Mesenchymal stem cell (in vitro differentiated cells and primary cell): ENCODE measurements at regions not wholly inside any gene's neighbourhood (a gene's known extent, or its start where the extent isn't known, plus 50 kb on each side); places are given as distances from the start of the nearest gene placed in this dataset.

Experiments used
- DNase-seq: peaks from one replicate; pipeline ENCODE4 v3.0.0-alpha.2; 2013
- H2AFZ ChIP-seq: one replicate; pipeline ENCODE4 v1.6.1; 2013; ENCODE audit warnings: low read depth, mild to moderate bottlenecking, control low read depth, inconsistent platforms, low read length, moderate library complexity
- H2AK5ac ChIP-seq: 2 replicates; pipeline ENCODE4 v1.6.1; 2013; ENCODE audit warnings: low read length, moderate library complexity, mild to moderate bottlenecking, inconsistent platforms; ENCODE audit not compliant: severe bottlenecking
- H2BK120ac ChIP-seq: one replicate; pipeline ENCODE4 v1.6.1; 2013; ENCODE audit warnings: low read depth, mild to moderate bottlenecking, inconsistent platforms, low read length, moderate library complexity
- H2BK12ac ChIP-seq, 2 experiments: one replicate each; pipeline ENCODE4 v1.6.1; 2013; ENCODE audit warnings: inconsistent platforms in 2 of 2, low read length in 2 of 2, mild to moderate bottlenecking in 2 of 2, moderate library complexity in 2 of 2, control low read depth in 1 of 2
- H2BK15ac ChIP-seq: one replicate; pipeline ENCODE4 v1.6.1; 2013; ENCODE audit warnings: mild to moderate bottlenecking, low read depth, inconsistent platforms; ENCODE audit not compliant: poor library complexity, severe bottlenecking
- H2BK5ac ChIP-seq: 2 replicates; pipeline ENCODE4 v1.6.1; 2013; ENCODE audit warnings: low read depth, mild to moderate bottlenecking, low read length, control low read depth, inconsistent platforms; ENCODE audit not compliant: poor library complexity, severe bottlenecking
- H3K14ac ChIP-seq, 2 experiments: one replicate each; pipeline ENCODE4 v1.6.1; 2013; ENCODE audit warnings: inconsistent platforms in 2 of 2, low read length in 2 of 2, control low read depth in 1 of 2, mild to moderate bottlenecking in 1 of 2, moderate library complexity in 1 of 2
- H3K18ac ChIP-seq, 2 experiments: one replicate each; pipeline ENCODE4 v1.6.1; 2013; ENCODE audit warnings: inconsistent platforms in 2 of 2, low read length in 2 of 2, control low read depth in 1 of 2, low read depth in 1 of 2, mild to moderate bottlenecking in 1 of 2
- H3K23ac ChIP-seq, 2 experiments: one replicate each; pipeline ENCODE4 v1.6.1; 2013; ENCODE audit warnings: inconsistent platforms in 2 of 2, low read length in 2 of 2, mild to moderate bottlenecking in 2 of 2, moderate library complexity in 2 of 2, control low read depth in 1 of 2
- H3K27ac ChIP-seq: 2 replicates; pipeline ENCODE4 v1.5.1; 2013; ENCODE audit warnings: mild to moderate bottlenecking, moderate library complexity, low read length, control low read depth, inconsistent platforms; ENCODE audit not compliant: poor library complexity, severe bottlenecking
- H3K27me3 ChIP-seq, 2 experiments: 2 replicates each; pipeline versions ENCODE4 v1.6.1 to v1.7.0; 2013; ENCODE audit warnings: low read length in 2 of 2, mild to moderate bottlenecking in 2 of 2, moderate library complexity in 2 of 2, control low read depth in 1 of 2, inconsistent platforms in 1 of 2; ENCODE audit not compliant: control insufficient read depth in 1 of 2, insufficient read depth in 1 of 2
- H3K36me3 ChIP-seq, 2 experiments: 2 replicates each; pipeline versions ENCODE4 v1.6.1 to v1.7.0; 2013; ENCODE audit warnings: low read length in 2 of 2, control low read depth in 1 of 2, inconsistent platforms in 1 of 2, low read depth in 1 of 2, mild to moderate bottlenecking in 1 of 2; ENCODE audit not compliant: insufficient read depth in 2 of 2, control insufficient read depth in 1 of 2
- H3K4ac ChIP-seq, 2 experiments: one replicate each; pipeline ENCODE4 v1.6.1; 2013; ENCODE audit warnings: inconsistent platforms in 2 of 2, low read length in 2 of 2, mild to moderate bottlenecking in 2 of 2, moderate library complexity in 2 of 2, control low read depth in 1 of 2, low read depth in 1 of 2
- H3K4me1 ChIP-seq: 2 replicates; pipeline ENCODE4 v1.6.1; 2013; ENCODE audit warnings: low read depth, low read length, control low read depth; ENCODE audit not compliant: control insufficient read depth, insufficient read depth
- H3K4me2 ChIP-seq: 2 replicates; pipeline ENCODE4 v1.6.1; 2013; ENCODE audit warnings: low read length, mild to moderate bottlenecking, inconsistent platforms; ENCODE audit not compliant: poor library complexity, severe bottlenecking
- H3K4me3 ChIP-seq, 2 experiments: 2 replicates each; pipeline versions ENCODE4 v1.5.1 to v1.7.0; 2013; ENCODE audit warnings: low read length in 2 of 2, mild to moderate bottlenecking in 2 of 2, control low read depth in 1 of 2, low read depth in 1 of 2; ENCODE audit not compliant: insufficient read depth in 1 of 2
- H3K79me1 ChIP-seq: replicated peaks from 2 replicates; pipeline ENCODE4 v1.6.1; 2013; ENCODE audit warnings: mild to moderate bottlenecking, control low read depth, low read length, inconsistent platforms; ENCODE audit not compliant: poor library complexity, severe bottlenecking
- H3K9ac ChIP-seq: 2 replicates; pipeline ENCODE4 v1.7.0; 2013; ENCODE audit warnings: mild to moderate bottlenecking, low read length, moderate library complexity
- H3K9me3 ChIP-seq: 2 replicates; pipeline ENCODE4 v1.7.0; 2013; ENCODE audit warnings: mild to moderate bottlenecking, low read length; ENCODE audit not compliant: control insufficient read depth
- H4K8ac ChIP-seq: one replicate; pipeline ENCODE4 v1.6.1; 2013; ENCODE audit warnings: inconsistent platforms, mild to moderate bottlenecking, low read length, moderate library complexity
- H4K91ac ChIP-seq: one replicate; pipeline ENCODE4 v1.6.1; 2013; ENCODE audit warnings: mild to moderate bottlenecking, low read length, inconsistent platforms
- WGBS: methylation state at CpG from one replicate; pipeline ENCODE4 v1.1.7; 2013; ENCODE audit warnings: mixed read lengths; 5-methylcytosine and 5-hydroxymethylcytosine counted together

DNA sequence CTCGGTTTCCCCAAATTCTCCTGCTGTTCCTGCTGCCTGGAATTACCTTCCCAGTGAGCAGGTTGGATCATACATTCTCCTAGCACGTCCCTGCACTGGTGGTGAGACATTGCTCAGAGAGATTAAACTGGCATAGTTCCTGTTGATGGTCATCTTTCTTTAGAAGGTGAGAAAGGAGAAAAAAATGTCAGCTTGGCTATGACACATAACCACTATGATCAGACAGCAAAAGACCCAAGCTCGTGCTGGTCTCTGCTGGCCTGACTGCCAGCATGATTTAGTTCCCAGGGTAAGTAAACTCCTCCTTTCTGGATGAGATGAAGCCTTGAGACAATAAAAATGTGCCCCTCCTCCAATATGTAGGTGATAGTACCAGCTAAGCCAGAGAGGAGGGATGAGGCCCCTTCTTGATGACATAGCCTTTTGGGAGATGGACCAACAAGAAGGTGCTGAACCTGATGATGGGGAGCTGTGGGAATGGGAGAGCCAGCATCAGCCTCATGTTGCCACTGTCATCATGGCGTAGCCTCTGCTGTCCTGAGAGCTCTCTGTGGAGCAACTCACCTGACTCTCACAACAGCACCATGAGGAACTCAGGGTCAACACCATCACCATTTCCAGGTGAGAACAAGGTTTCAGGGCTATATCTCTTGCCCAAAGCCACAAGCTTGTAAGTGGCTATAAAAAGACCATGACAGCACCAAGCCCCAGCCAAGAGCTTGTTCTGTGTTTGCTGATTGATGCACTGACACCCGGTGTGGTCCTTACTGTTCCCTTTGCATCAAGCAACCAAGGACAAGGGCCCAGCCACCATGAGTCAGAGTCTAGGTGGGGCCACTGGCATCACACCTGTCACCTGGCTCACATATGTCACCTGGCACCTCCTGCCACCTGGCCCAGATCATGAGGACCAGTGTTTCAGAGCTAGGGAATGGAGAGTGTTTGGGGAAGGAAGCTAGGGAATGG, 200.0 kb downstream of the MATN1 start:
- Histone ChIP-seq H3K4me3 (peak overlapping the region in 1 of 2 experiments; percentile 3), H3K79me1 (no peaks in the 10 kb centered on the region), H4K8ac (no peak overlapping the region), H3K14ac (no peak overlapping the region), H2AK5ac (no peak overlapping the region), H3K4ac (no peak overlapping the region), H2BK15ac (no peak overlapping the region), H3K9me3 (no peaks in the 10 kb centered on the region), H3K23ac (no peak overlapping the region), H3K9ac (peak overlapping the region; percentile 2), H3K4me2 (no peak overlapping the region), H2AFZ (no peak overlapping the region), H2BK120ac (no peak overlapping the region), H3K36me3 (no peaks in the 10 kb centered on the region), H4K91ac (no peak overlapping the region), H2BK5ac (no peak overlapping the region), H3K27ac (no peak overlapping the region), H3K4me1 (peaks cover 17% of the 10 kb centered on the region), H2BK12ac (no peak overlapping the region), H3K27me3 (peaks cover 3 to 8% of the 10 kb centered on the region in 2 experiments), H3K18ac (no peak overlapping the region)
- no peak for DNase-seq
- 34% methylated on average over 5 of the region's 5 CpGs for WGBS

- no peak for DNase-seq
- peak overlapping the region; percentile 42 for H3K9ac ChIP-seq
- no peak overlapping the region for H3K23ac ChIP-seq
- no peak overlapping the region for H3K4ac ChIP-seq
- no peak overlapping the region for H2BK12ac ChIP-seq
- no peak overlapping the region for H2BK5ac ChIP-seq
- no peak overlapping the region for H2BK120ac ChIP-seq
- no peak overlapping the region for H2BK15ac ChIP-seq
- H3K4me2 ChIP-seq: no peak overlapping the region
- H3K4me1 ChIP-seq: peaks cover 17% of the 10 kb centered on the region
- H3K27me3 ChIP-seq: peaks cover 3 to 8% of the 10 kb centered on the region in 2 experiments
- H3K9me3 ChIP-seq: no peaks in the 10 kb centered on the region
- no peak overlapping the region for H3K27ac ChIP-seq
- 77% methylated on average over 17 of the region's 17 CpGs for WGBS
- no peak overlapping the region for H3K18ac ChIP-seq
- no peak overlapping the region for H2AK5ac ChIP-seq
- no peak overlapping the region for H2AFZ ChIP-seq
- H3K36me3 ChIP-seq: no peaks in the 10 kb centered on the region
- peak overlapping the region in 1 of 2 experiments; percentile 10 for H3K4me3 ChIP-seq
- no peak overlapping the region for H4K91ac ChIP-seq
- no peaks in the 10 kb centered on the region for H3K79me1 ChIP-seq
- no peak overlapping the region for H4K8ac ChIP-seq
- no peak overlapping the region for H3K14ac ChIP-seq
These were observed 201.1 kb downstream of the MATN1 start for GRCh38 chr1:30522031-30523004.

DNA sequence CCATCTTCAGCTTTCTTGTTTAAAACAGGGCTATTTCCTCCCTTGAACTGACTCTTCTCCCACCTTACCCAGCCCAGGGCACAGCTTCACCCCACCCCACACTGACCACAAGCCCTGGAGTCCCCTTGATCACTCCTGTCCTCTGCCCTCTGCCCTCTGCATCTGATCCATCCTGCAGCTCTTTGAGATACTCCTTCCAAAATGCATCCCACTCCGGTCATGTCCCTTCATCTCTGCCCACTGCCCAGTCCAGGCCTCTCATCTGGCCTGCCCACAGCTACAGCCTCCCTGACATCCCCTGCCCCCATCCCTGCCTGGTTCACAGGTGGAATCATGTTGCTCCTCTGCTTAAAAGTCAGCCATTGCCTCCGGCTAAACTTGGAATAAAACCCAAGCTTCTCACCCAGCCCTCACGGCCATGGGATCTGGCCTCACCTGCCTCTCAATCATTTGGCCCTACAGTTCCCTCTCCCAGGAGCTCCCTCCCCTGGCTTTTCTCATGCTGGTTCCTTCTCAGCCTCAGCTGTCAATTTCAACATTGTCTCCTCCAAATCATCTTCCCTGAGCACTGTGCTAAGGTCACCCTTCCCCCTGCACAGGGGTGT, 202.0 kb downstream of the MATN1 start:
- Histone ChIP-seq H2BK12ac (no peak overlapping the region), H3K27ac (no peak overlapping the region), H2AK5ac (no peak overlapping the region), H3K4me1 (peaks cover 15% of the 10 kb centered on the region), H3K79me1 (no peaks in the 10 kb centered on the region), H2BK120ac (no peak overlapping the region), H3K4ac (no peak overlapping the region), H3K9ac (peak overlapping the region; percentile 42), H3K4me2 (no peak overlapping the region), H3K4me3 (no peak overlapping the region), H3K27me3 (peaks cover 3 to 8% of the 10 kb centered on the region in 2 experiments), H3K23ac (no peak overlapping the region), H3K14ac (no peak overlapping the region), H2BK5ac (no peak overlapping the region), H2BK15ac (no peak overlapping the region), H4K91ac (no peak overlapping the region), H3K18ac (no peak overlapping the region), H2AFZ (no peak overlapping the region), H3K9me3 (no peaks in the 10 kb centered on the region), H4K8ac (no peak overlapping the region), H3K36me3 (no peaks in the 10 kb centered on the region)
- WGBS: 72% methylated on average over 3 of the region's 3 CpGs
- no peak for DNase-seq
